C4-2B (cell line): ENCODE measurements at regions not wholly inside any gene's neighbourhood (a gene's known extent, or its start where the extent isn't known, plus 50 kb on each side); places are given as distances from the start of the nearest gene placed in this dataset.
A peak's percentile ranks its signal among the peaks of the same experiment; 100 is the strongest.

Experiments
- H3K27ac ChIP-seq: fragments of 450-650 bp; 2 replicates; pipeline ENCODE4 v1.5.1; 2017
- CTCF ChIP-seq: fragments of 450-650 bp; conservative IDR thresholded peaks from 2 replicates; pipeline ENCODE4 v1.5.1; 2017; ENCODE audit warnings: mild to moderate bottlenecking
- ZFX ChIP-seq: fragments of 450-650 bp; IDR thresholded peaks from 2 replicates; pipeline ENCODE4 v1.6.1; 2017

- no peak for TF ChIP-seq ZFX
- peak; percentile 88 for TF ChIP-seq CTCF
- no peak overlapping the region for H3K27ac ChIP-seq
Measured at GRCh38 chr21:32940079-32941014, 85.4 kb upstream of the OLIG2 start.

GRCh38 chr21:32941263-32941662 is 84.5 kb upstream of the OLIG2 start:
- no peak for TF ChIP-seq ZFX
- no peak for TF ChIP-seq CTCF
- no peak overlapping the region for H3K27ac ChIP-seq

GRCh38 chr21:32946654-32947053 is 79.1 kb upstream of the OLIG2 start:
- no peak for TF ChIP-seq CTCF
- no peak for TF ChIP-seq ZFX
- H3K27ac ChIP-seq = no peak overlapping the region

GRCh38 chr21:32947736-32948135 is 78.0 kb upstream of the OLIG2 start:
- no peak overlapping the region for H3K27ac ChIP-seq
- TF ChIP-seq ZFX (no peak), CTCF (no peak)

- no peak overlapping the region for H3K27ac ChIP-seq
- no peak for TF ChIP-seq ZFX
- no peak for TF ChIP-seq CTCF
Measured at GRCh38 chr21:32949701-32950100, 76.0 kb upstream of the OLIG2 start.

GRCh38 chr21:32951041-32951440 is 74.7 kb upstream of the OLIG2 start:
- no peak overlapping the region for H3K27ac ChIP-seq
- TF ChIP-seq ZFX (no peak), CTCF (no peak)

- no peak for TF ChIP-seq CTCF
- no peak for TF ChIP-seq ZFX
- no peak overlapping the region for H3K27ac ChIP-seq
Measured at GRCh38 chr21:32954353-32954752, 71.4 kb upstream of the OLIG2 start.
